SK-N-SH treated with all-trans-retinoic acid at 6 μM for 48 hours (cell line): ENCODE measurements at regions not wholly inside any gene's neighbourhood (a gene's known extent, or its start where the extent isn't known, plus 50 kb on each side); places are given as distances from the start of the nearest gene placed in this dataset.

Experiments
- ATAC-seq: fragments of 200-7000 bp; cut with Tn5 transposase; 3 replicates; pipeline ENCODE4 v1.9.1; 2020; ENCODE audit warnings: mild to moderate bottlenecking, moderate library complexity
- ARNTL ChIP-seq: fragments of 450-650 bp; formaldehyde crosslinking; IDR thresholded peaks from 2 replicates; pipeline ENCODE4 v1.5.0; 2020; ENCODE audit warnings: low read depth, mild to moderate bottlenecking, moderate library complexity, borderline replicate concordance
- BACH2 ChIP-seq: fragments of 250-450 bp; sonication (Bioruptor Pico); IDR thresholded peaks from 2 replicates; pipeline ENCODE4 v1.9.0; 2021; ENCODE audit warnings: mild to moderate bottlenecking, borderline replicate concordance
- CSDC2 ChIP-seq: fragments of 250-450 bp; sonication (Bioruptor Pico); IDR thresholded peaks from 2 replicates; pipeline ENCODE4 v1.5.0; 2020; ENCODE audit warnings: mild to moderate bottlenecking, moderate library complexity
- ESRRG ChIP-seq: fragments of 250-450 bp; sonication (Bioruptor Pico); IDR thresholded peaks from 2 replicates; pipeline ENCODE4 v1.6.1; 2021; ENCODE audit warnings: mild to moderate bottlenecking
- GLIS3 ChIP-seq: fragments of 250-450 bp; sonication (Bioruptor Pico); IDR thresholded peaks from 2 replicates; pipeline ENCODE4 v1.5.0; 2020; ENCODE audit warnings: mild to moderate bottlenecking, moderate library complexity
- ISL1 ChIP-seq: fragments of 250-450 bp; sonication (Bioruptor Pico); IDR thresholded peaks from 2 replicates; pipeline ENCODE4 v2.1.2; 2022; ENCODE audit warnings: mild to moderate bottlenecking, moderate library complexity
- OSR1 ChIP-seq: fragments of 250-450 bp; sonication (Bioruptor Pico); IDR thresholded peaks from 2 replicates; pipeline ENCODE4 v1.8.0; 2022; ENCODE audit warnings: moderate library complexity, mild to moderate bottlenecking, inconsistent platforms
- POU6F1 ChIP-seq: fragments of 250-450 bp; sonication (Bioruptor Pico); IDR thresholded peaks from 2 replicates; pipeline ENCODE4 v1.8.0; 2021; ENCODE audit warnings: low read depth, mild to moderate bottlenecking, moderate library complexity, borderline replicate concordance
- PPARA ChIP-seq: fragments of 250-450 bp; sonication (Bioruptor Pico); IDR thresholded peaks from 2 replicates; pipeline ENCODE4 v1.5.0; 2020; ENCODE audit warnings: mild to moderate bottlenecking, borderline replicate concordance
- RARB ChIP-seq: fragments of 250-450 bp; sonication (Bioruptor Pico); IDR thresholded peaks from 2 replicates; pipeline ENCODE4 v1.8.0; 2021; ENCODE audit warnings: mild to moderate bottlenecking, moderate library complexity
- SNAI2 ChIP-seq: fragments of 250-450 bp; sonication (Bioruptor Pico); IDR thresholded peaks from 2 replicates; pipeline ENCODE4 v1.5.0; 2020; ENCODE audit warnings: mild to moderate bottlenecking, moderate library complexity
- TCF4 ChIP-seq: fragments of 250-450 bp; sonication (Bioruptor Pico); IDR thresholded peaks from 2 replicates; pipeline ENCODE4 v1.8.0; 2021; ENCODE audit warnings: mild to moderate bottlenecking, moderate library complexity, borderline replicate concordance
- TOX ChIP-seq: fragments of 250-450 bp; sonication (Bioruptor Pico); IDR thresholded peaks from 2 replicates; pipeline ENCODE4 v1.8.0; 2021; ENCODE audit warnings: mild to moderate bottlenecking, moderate library complexity, borderline replicate concordance
- ZC3H10 ChIP-seq: fragments of 250-450 bp; sonication (Bioruptor Pico); IDR thresholded peaks from 2 replicates; pipeline ENCODE4 v1.5.1; 2021; ENCODE audit warnings: mild to moderate bottlenecking, moderate library complexity
- ZFP3 ChIP-seq: fragments of 250-450 bp; sonication (Bioruptor Pico); IDR thresholded peaks from 2 replicates; pipeline ENCODE4 v1.5.0; 2020; ENCODE audit warnings: mild to moderate bottlenecking, moderate library complexity
- ZFP30 ChIP-seq: fragments of 450-650 bp; formaldehyde crosslinking; IDR thresholded peaks from 2 replicates; pipeline ENCODE4 v1.5.0; 2022; ENCODE audit warnings: mild to moderate bottlenecking, moderate library complexity
- ZNF565 ChIP-seq: fragments of 450-650 bp; formaldehyde crosslinking; conservative IDR thresholded peaks from 2 replicates; pipeline ENCODE4 v1.5.0; 2020; ENCODE audit warnings: low read depth, mild to moderate bottlenecking, moderate library complexity
- ZNF70 ChIP-seq: fragments of 450-650 bp; formaldehyde crosslinking; IDR thresholded peaks from 2 replicates; pipeline ENCODE4 v1.5.0; 2020; ENCODE audit warnings: mild to moderate bottlenecking, moderate library complexity
- TF ChIP-seq, protein P1 (sequence below): fragments of 250-450 bp; sonication (Bioruptor Pico); IDR thresholded peaks from 2 replicates; pipeline ENCODE4 v1.5.0; 2020; ENCODE audit warnings: mild to moderate bottlenecking, moderate library complexity
- TF ChIP-seq, protein P2 (sequence below): fragments of 250-450 bp; sonication (Bioruptor Pico); IDR thresholded peaks from 2 replicates; pipeline ENCODE4 v1.5.1; 2021; ENCODE audit warnings: mild to moderate bottlenecking, moderate library complexity
- TF ChIP-seq, protein P3 (sequence below): fragments of 250-450 bp; sonication (Bioruptor Pico); IDR thresholded peaks from 2 replicates; pipeline ENCODE4 v1.5.1; 2020; ENCODE audit warnings: low read depth, mild to moderate bottlenecking, moderate library complexity

- ATAC-seq = no peak
- TF ChIP-seq ARNTL (CRISPR knock-in tag) = no peak
- TF ChIP-seq, protein P1, sequence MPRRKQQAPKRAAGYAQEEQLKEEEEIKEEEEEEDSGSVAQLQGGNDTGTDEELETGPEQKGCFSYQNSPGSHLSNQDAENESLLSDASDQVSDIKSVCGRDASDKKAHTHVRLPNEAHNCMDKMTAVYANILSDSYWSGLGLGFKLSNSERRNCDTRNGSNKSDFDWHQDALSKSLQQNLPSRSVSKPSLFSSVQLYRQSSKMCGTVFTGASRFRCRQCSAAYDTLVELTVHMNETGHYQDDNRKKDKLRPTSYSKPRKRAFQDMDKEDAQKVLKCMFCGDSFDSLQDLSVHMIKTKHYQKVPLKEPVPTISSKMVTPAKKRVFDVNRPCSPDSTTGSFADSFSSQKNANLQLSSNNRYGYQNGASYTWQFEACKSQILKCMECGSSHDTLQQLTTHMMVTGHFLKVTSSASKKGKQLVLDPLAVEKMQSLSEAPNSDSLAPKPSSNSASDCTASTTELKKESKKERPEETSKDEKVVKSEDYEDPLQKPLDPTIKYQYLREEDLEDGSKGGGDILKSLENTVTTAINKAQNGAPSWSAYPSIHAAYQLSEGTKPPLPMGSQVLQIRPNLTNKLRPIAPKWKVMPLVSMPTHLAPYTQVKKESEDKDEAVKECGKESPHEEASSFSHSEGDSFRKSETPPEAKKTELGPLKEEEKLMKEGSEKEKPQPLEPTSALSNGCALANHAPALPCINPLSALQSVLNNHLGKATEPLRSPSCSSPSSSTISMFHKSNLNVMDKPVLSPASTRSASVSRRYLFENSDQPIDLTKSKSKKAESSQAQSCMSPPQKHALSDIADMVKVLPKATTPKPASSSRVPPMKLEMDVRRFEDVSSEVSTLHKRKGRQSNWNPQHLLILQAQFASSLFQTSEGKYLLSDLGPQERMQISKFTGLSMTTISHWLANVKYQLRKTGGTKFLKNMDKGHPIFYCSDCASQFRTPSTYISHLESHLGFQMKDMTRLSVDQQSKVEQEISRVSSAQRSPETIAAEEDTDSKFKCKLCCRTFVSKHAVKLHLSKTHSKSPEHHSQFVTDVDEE (CRISPR knock-in tag) = no peak
- no peak for TF ChIP-seq TCF4 (CRISPR knock-in tag)
- no peak for TF ChIP-seq PPARA
- no peak for TF ChIP-seq ZNF565 (CRISPR knock-in tag)
- no peak for TF ChIP-seq TOX (CRISPR knock-in tag)
- no peak for TF ChIP-seq ZFP3 (CRISPR knock-in tag)
- TF ChIP-seq ZNF70 (CRISPR knock-in tag) = no peak
- TF ChIP-seq OSR1 (CRISPR knock-in tag) = no peak
- no peak for TF ChIP-seq ISL1 (CRISPR knock-in tag)
- TF ChIP-seq ZFP30 (CRISPR knock-in tag) = no peak
- TF ChIP-seq, protein P2, sequence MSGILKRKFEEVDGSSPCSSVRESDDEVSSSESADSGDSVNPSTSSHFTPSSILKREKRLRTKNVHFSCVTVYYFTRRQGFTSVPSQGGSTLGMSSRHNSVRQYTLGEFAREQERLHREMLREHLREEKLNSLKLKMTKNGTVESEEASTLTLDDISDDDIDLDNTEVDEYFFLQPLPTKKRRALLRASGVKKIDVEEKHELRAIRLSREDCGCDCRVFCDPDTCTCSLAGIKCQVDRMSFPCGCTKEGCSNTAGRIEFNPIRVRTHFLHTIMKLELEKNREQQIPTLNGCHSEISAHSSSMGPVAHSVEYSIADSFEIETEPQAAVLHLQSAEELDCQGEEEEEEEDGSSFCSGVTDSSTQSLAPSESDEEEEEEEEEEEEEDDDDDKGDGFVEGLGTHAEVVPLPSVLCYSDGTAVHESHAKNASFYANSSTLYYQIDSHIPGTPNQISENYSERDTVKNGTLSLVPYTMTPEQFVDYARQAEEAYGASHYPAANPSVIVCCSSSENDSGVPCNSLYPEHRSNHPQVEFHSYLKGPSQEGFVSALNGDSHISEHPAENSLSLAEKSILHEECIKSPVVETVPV (CRISPR knock-in tag) = no peak
- no peak for TF ChIP-seq GLIS3
- no peak for TF ChIP-seq SNAI2
- TF ChIP-seq BACH2 = no peak
- TF ChIP-seq, all 23 proteins: peak for 0
These were observed 881.8 kb downstream of the DCDC2C start for GRCh38 chr2:4585057-4585635.

- no peak for TF ChIP-seq ISL1 (CRISPR knock-in tag)
- no peak for ATAC-seq
These were observed 885.2 kb downstream of the DCDC2C start for GRCh38 chr2:4588606-4589005.

DNA sequence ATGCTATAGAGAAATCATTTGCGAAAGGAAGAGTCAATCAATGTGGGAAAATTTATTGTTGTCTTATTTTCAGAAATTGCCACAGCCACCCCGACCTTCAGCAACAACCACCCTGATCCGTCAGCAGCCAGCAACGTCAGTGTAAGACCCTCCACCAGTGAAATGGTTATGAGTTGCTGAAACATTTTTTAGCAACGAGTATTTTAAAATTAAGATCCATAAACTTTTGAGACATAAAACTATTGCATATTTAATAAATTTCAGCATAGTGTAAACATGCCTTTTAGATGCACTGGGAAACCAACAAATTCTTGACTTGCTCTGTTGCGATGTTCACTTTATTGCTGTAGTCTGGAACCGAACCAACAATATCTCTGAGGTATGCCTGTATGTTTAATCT is 887.9 kb downstream of the DCDC2C start:
- TF ChIP-seq ZC3H10 (CRISPR knock-in tag) = no peak
- no peak for ATAC-seq

DNA sequence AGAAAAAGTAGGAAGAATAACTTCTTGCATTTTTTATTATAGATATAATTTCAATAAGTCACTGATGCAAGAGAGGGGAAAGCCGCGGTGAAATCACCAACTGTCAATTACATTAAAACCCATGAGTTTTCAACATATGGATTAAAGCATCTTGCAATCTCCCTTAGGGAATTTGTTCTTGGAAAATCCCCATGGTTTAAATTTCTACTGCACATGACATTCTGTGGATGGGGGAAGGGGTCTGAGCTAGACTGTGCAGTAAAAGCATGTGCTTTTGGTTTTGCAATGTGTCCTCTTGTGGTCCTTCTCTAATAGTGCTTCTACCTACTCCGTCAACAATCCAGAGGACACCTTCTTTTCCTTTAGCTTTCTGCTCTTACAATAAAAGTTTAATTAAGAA is 894.0 kb downstream of the DCDC2C start:
- TF ChIP-seq OSR1 (CRISPR knock-in tag) (no peak), SNAI2 (no peak), RARB (CRISPR knock-in tag) (no peak), PPARA (no peak), ZFP30 (CRISPR knock-in tag) (no peak), CSDC2 (no peak), TCF4 (CRISPR knock-in tag) (no peak), BACH2 (no peak), GLIS3 (no peak), ZNF70 (CRISPR knock-in tag) (no peak), ARNTL (CRISPR knock-in tag) (no peak), ESRRG (CRISPR knock-in tag) (no peak), POU6F1 (no peak), ZC3H10 (CRISPR knock-in tag) (no peak)
- TF ChIP-seq, protein P3, sequence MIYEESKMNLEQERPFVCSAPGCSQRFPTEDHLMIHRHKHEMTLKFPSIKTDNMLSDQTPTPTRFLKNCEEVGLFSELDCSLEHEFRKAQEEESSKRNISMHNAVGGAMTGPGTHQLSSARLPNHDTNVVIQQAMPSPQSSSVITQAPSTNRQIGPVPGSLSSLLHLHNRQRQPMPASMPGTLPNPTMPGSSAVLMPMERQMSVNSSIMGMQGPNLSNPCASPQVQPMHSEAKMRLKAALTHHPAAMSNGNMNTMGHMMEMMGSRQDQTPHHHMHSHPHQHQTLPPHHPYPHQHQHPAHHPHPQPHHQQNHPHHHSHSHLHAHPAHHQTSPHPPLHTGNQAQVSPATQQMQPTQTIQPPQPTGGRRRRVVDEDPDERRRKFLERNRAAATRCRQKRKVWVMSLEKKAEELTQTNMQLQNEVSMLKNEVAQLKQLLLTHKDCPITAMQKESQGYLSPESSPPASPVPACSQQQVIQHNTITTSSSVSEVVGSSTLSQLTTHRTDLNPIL (CRISPR knock-in tag) = no peak
- TF ChIP-seq, protein P2 (CRISPR knock-in tag) = no peak
- TF ChIP-seq, protein P1 (CRISPR knock-in tag) = no peak
- ATAC-seq = no peak
